Activated T-cell treated with anti-CD3 and anti-CD28 coated beads for 4 hours (primary cell): ENCODE measurements at regions not wholly inside any gene's neighbourhood (a gene's known extent, or its start where the extent isn't known, plus 50 kb on each side); places are given as distances from the start of the nearest gene placed in this dataset.
"Not testable (repeated sequence)": the region's sequence is repeated elsewhere in the genome, so short reads cannot be mapped to it uniquely, and the experiment has no call there.

Experiments used
- DNase-seq: peaks from one replicate; pipeline ENCODE4 v3.0.0-alpha.2; 2020

- DNase-seq: no peak
Measured at GRCh38 chr1:65527707-65528503, 107.4 kb downstream of the LEPR start.

GRCh38 chr1:65531972-65532570 is 111.6 kb downstream of the LEPR start:
- DNase-seq: no peak

GRCh38 chr1:65535981-65536380 is 115.5 kb downstream of the LEPR start:
- no peak for DNase-seq

GRCh38 chr1:65538086-65538485 is 117.6 kb downstream of the LEPR start:
- no peak for DNase-seq

- no peak for DNase-seq
Measured at GRCh38 chr1:65538664-65539063, 118.2 kb downstream of the LEPR start.

- no peak for DNase-seq
Measured at GRCh38 chr1:65539266-65540131, 119.0 kb downstream of the LEPR start.

GRCh38 chr1:65541161-65541560 is 120.7 kb downstream of the LEPR start:
- no peak for DNase-seq

- no peak for DNase-seq
Measured at GRCh38 chr1:65541865-65542264, 121.4 kb downstream of the LEPR start.

GRCh38 chr1:65542592-65542991 is 122.1 kb downstream of the LEPR start:
- not testable (repeated sequence) for DNase-seq

- not testable (repeated sequence) for DNase-seq
Measured at GRCh38 chr1:65550306-65551010, 130.0 kb downstream of the LEPR start.

GRCh38 chr1:65552484-65552883 is 132.0 kb downstream of the LEPR start:
- not testable (repeated sequence) for DNase-seq

GRCh38 chr1:65554086-65554764 is 133.8 kb downstream of the LEPR start:
- DNase-seq: not testable (repeated sequence)

- DNase-seq: no peak
Measured at GRCh38 chr1:65554829-65555228, 134.4 kb downstream of the LEPR start.

- no peak for DNase-seq
Measured at GRCh38 chr1:65558215-65558614, 137.7 kb downstream of the LEPR start.

- DNase-seq: no peak
Measured at GRCh38 chr1:65564493-65564892, 144.0 kb downstream of the LEPR start.

GRCh38 chr1:65568285-65568684 is 147.8 kb downstream of the LEPR start:
- no peak for DNase-seq

GRCh38 chr1:65572701-65573421 is 152.4 kb downstream of the LEPR start:
- DNase-seq: no peak

- DNase-seq: no peak
Measured at GRCh38 chr1:65577278-65577677, 156.8 kb downstream of the LEPR start.

- DNase-seq: not testable (repeated sequence)
Measured at GRCh38 chr1:65577982-65578381, 157.5 kb downstream of the LEPR start.

GRCh38 chr1:65581119-65581518 is 160.7 kb downstream of the LEPR start:
- no peak for DNase-seq

GRCh38 chr1:65584399-65584798 is 163.9 kb downstream of the LEPR start:
- no peak for DNase-seq

GRCh38 chr1:65590279-65590678 is 169.8 kb downstream of the LEPR start:
- DNase-seq: no peak
